Esophagus (tissue), 2 donors: ENCODE measurements at regions not wholly inside any gene's neighbourhood (a gene's known extent, or its start where the extent isn't known, plus 50 kb on each side); places are given as distances from the start of the nearest gene placed in this dataset.

Experiments
- H3K27ac ChIP-seq, 2 donors: one replicate each; pipeline ENCODE4 v1.5.1; 2013; ENCODE audit warnings: low read depth in 2 of 2, mild to moderate bottlenecking in 2 of 2, inconsistent platforms in 1 of 2, low read length in 1 of 2, moderate library complexity in 1 of 2
- H3K27me3 ChIP-seq, 2 donors: one replicate each; pipeline ENCODE4 v1.6.1; 2013; ENCODE audit warnings: low read length in 2 of 2, control low read depth in 1 of 2, mild to moderate bottlenecking in 1 of 2; ENCODE audit not compliant: insufficient read depth in 2 of 2, control insufficient read depth in 1 of 2
- H3K36me3 ChIP-seq, 2 donors: one replicate each; pipeline ENCODE4 v1.6.1; 2013; ENCODE audit warnings: low read length in 1 of 2; ENCODE audit not compliant: control insufficient read depth in 2 of 2, insufficient read depth in 2 of 2
- H3K4me1 ChIP-seq, 2 donors: one replicate each; pipeline ENCODE4 v1.6.1; 2013; ENCODE audit warnings: low read length in 1 of 2; ENCODE audit not compliant: control insufficient read depth in 2 of 2, insufficient read depth in 2 of 2
- H3K4me3 ChIP-seq, 2 donors: one replicate each; pipeline ENCODE4 v1.5.1; 2013; ENCODE audit warnings: low read length in 2 of 2, mild to moderate bottlenecking in 2 of 2, low read depth in 1 of 2, moderate library complexity in 1 of 2
- H3K9me3 ChIP-seq, 2 donors: one replicate each; pipeline ENCODE4 v1.6.1; 2013; ENCODE audit warnings: mild to moderate bottlenecking in 2 of 2, low read depth in 1 of 2, low read length in 1 of 2, moderate library complexity in 1 of 2; ENCODE audit not compliant: control insufficient read depth in 2 of 2, insufficient read depth in 1 of 2
- WGBS, 2 donors: extraction: QIAGEN DNeasy Blood & Tissue Kit; methylation state at CpG; one replicate each; pipeline ENCODE4 v1.1.7; 2013; 5-methylcytosine and 5-hydroxymethylcytosine counted together
- donor health status: healthy with polysubstance abuse.
- donor health status: Bipolar disorder and iron deficiency.

DNA sequence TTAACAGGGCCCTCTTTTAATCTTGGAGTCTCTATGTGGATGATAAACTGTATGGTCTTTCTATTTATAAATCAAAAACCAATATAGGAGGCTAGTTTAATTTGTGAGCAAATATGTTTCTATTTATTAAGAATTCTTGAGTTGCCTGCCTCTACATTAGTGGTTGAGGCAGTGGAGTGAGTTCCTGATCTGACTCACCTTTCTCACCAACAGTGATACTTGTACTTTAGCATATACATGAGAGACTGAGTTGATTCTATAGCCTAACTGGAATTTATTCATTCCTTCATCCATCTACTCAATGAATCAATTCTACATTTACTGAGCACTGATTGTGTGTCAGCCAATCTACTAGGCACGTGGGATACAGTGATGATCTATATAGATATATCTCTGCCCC lies 126.9 kb downstream of the TRMT11 start:
- WGBS, 2 donors, result 96 to 97% methylated on average over 1 of the region's 1 CpG

DNA sequence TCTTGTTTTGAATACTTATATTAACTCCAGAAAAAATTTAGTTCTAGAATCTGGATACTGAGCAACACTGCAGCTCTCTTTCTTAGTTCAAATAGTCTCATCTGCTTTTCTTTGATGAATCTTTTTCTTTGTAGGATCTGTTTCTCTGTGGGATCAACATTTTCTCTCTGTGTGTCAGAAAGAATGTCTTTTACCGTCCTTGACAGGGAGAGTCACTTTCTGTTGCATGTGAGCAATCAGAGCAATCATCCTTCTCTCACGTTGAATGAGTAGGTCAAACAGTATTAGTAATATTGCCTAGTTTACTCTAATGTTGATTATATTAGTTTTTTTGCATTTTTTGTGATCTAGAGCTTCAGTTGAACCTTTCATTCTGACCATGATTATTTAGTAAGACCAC lies 130.9 kb downstream of the TRMT11 start:
- no peaks in the 10 kb centered on the region for H3K27me3 ChIP-seq
- no peaks in the 10 kb centered on the region for H3K9me3 ChIP-seq
- H3K4me1 ChIP-seq, result no peaks in the 10 kb centered on the region
- no peak overlapping the region for H3K4me3 ChIP-seq
- 87 to 89% methylated on average over 2 of the region's 2 CpGs for WGBS, 2 donors
- no peak overlapping the region for H3K27ac ChIP-seq
- H3K36me3 ChIP-seq, result no peaks in the 10 kb centered on the region

More for the DNA sequence above, 126.9 kb downstream of the TRMT11 start:
- no peaks in the 10 kb centered on the region for H3K27me3 ChIP-seq
- no peak overlapping the region for H3K4me3 ChIP-seq
- no peaks in the 10 kb centered on the region for H3K9me3 ChIP-seq
- H3K36me3 ChIP-seq, result no peaks in the 10 kb centered on the region
- H3K4me1 ChIP-seq, result no peaks in the 10 kb centered on the region
- no peak overlapping the region for H3K27ac ChIP-seq

DNA sequence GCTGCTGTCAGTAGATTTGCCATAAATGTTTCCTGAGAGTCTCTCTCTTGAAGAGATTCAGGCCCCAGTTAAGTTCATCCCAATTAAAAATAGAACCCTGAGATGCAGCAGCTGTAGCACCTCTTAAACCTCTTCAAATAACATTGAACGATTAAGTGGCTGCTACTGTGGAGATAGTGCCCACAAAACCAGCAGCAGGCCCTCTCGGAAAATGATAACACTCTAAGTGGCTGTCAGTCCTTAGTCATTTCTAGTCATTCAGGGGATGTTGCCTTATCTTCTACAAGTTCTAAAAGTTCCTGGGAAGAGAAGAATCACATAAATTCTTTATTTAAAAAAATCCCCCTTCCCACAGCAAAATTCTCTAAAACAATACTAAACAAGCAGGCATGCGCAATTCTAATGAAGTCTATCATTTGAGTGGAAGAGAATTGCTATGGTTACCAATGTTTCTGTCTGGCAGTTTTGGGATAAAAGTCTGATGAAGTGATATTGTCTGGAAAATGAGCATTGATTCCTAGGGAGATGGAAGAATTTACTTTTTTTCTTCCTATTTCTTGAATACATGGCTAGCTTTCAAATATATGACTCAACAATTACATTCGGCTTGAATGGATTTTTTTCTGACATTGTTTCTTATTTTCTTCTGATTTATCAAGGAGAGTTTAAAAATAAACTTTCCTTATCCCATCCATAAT lies 131.9 kb downstream of the TRMT11 start:
- Histone ChIP-seq H3K9me3 (no peaks in the 10 kb centered on the region), H3K4me3 (no peak overlapping the region), H3K27ac (no peak overlapping the region), H3K4me1 (no peaks in the 10 kb centered on the region), H3K27me3 (no peaks in the 10 kb centered on the region), H3K36me3 (no peaks in the 10 kb centered on the region)
- WGBS, 2 donors, result 64 to 66% methylated on average over 4 of the region's 4 CpGs

DNA sequence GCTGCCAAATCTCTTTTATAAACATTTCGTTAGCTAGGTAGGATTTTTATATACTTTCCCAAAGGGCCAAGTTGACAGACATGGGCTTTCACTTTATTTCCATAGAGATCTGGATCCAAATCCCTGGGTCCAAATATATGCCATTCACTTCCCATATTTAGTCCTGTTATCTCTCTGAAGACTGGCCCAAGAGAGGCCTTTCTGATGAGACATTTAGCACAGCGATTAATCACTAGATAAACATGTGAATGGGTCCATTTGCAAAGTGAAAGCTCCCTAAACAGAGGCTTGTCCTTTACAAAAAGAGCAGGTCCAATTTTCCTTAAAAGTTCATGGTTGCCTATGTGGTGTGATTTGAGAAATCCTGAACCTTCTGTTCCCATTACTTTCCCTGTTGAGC lies 132.6 kb downstream of the TRMT11 start:
- Histone ChIP-seq H3K9me3 (no peaks in the 10 kb centered on the region), H3K27me3 (no peaks in the 10 kb centered on the region), H3K27ac (no peak overlapping the region), H3K4me3 (no peak overlapping the region), H3K4me1 (no peaks in the 10 kb centered on the region), H3K36me3 (no peaks in the 10 kb centered on the region)
- 68 to 75% methylated on average over 2 of the region's 2 CpGs for WGBS, 2 donors

DNA sequence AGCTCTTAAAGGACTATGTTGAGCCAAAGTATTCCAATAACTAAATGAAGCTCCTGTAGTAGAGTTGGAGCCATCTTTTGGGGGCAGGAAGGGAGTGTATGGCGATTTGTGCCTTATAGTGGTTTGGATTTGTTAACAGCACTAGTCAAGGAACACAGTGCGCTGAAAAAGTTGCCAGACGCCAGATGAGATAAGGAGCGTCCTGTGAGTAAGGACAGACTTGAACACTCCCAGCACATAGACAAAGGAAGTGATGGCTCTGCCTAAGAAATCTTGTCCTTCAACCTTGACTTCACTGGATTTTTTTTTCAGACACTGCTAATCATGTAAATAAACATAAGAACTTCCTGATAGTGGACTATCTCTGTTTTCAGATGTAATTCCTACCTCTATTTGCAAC lies 136.9 kb downstream of the TRMT11 start:
- no peak overlapping the region for H3K4me3 ChIP-seq
- H3K27ac ChIP-seq, result no peak overlapping the region
- H3K9me3 ChIP-seq, result no peaks in the 10 kb centered on the region
- no peaks in the 10 kb centered on the region for H3K27me3 ChIP-seq
- H3K36me3 ChIP-seq, result no peaks in the 10 kb centered on the region
- WGBS, 2 donors, result 79 to 83% methylated on average over 4 of the region's 4 CpGs
- H3K4me1 ChIP-seq, result no peaks in the 10 kb centered on the region

DNA sequence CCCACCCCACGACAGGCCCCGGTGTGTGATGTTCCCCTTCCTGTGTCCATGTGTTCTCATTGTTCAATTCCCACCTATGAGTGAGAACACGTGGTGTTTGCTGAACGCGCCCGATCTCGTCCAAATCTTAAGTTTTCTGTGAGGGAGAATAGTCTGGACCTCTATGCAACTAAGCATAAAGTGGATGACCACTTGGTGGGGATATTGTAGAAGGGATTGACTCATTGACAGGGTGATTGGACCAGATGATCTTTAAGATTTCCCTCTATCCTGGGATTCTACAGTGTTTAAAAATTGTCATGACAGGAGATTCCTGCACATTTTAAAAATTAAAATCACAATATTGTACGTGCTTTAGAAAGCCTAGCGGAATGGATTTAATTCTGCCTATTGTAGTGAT lies 141.3 kb downstream of the TRMT11 start:
- no peaks in the 10 kb centered on the region for H3K4me1 ChIP-seq
- no peaks in the 10 kb centered on the region for H3K27me3 ChIP-seq
- H3K27ac ChIP-seq, result no peak overlapping the region
- no peak overlapping the region for H3K4me3 ChIP-seq
- H3K9me3 ChIP-seq, result no peaks in the 10 kb centered on the region
- H3K36me3 ChIP-seq, result no peaks in the 10 kb centered on the region
- 88 to 90% methylated on average over 7 to 8 of the region's 9 CpGs for WGBS, 2 donors

DNA sequence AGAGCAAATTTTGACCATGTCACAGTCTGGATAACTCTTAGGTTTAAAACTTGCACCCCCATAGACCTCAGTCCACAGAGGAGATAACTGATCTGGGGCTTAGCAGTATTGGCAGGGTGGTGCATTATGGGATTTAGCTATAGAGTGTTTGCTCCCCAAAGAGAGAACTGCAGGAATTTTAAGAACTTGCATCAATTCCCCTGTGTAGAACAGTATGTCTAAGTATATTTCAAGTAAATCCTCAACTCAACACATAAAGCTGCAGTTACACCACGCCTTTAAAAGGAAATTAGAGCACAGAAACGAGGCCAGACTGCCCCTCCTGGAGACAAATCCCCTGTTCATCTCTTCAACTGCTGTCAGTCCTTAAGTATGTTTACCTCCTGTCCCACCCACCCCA lies 144.9 kb downstream of the TRMT11 start:
- Histone ChIP-seq H3K36me3 (no peaks in the 10 kb centered on the region), H3K4me1 (no peaks in the 10 kb centered on the region), H3K4me3 (no peak overlapping the region), H3K27ac (no peak overlapping the region), H3K27me3 (no peaks in the 10 kb centered on the region), H3K9me3 (no peaks in the 10 kb centered on the region)
- WGBS, 2 donors, result 71 to 75% methylated on average over 2 of the region's 2 CpGs

DNA sequence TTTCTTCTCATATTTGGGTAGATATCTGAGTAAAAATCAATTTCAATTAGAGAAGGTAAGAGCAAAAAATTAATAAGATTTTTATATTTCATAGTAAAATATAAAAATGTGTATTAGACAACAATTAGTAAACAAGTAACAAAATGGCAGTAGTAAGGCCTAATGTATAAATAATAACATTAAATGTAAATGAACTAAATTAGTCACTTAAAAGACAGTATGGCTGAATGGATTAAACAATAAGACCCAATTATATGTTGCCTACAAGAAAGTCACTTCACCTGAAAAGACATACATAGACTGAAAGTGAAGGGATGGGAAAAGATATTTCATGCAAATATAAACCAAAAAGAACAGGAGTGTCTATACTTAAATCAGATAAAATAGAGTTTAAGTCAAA lies 147.6 kb downstream of the TRMT11 start:
- H3K27me3 ChIP-seq, result no peaks in the 10 kb centered on the region
- no peak overlapping the region for H3K27ac ChIP-seq
- H3K9me3 ChIP-seq, result no peaks in the 10 kb centered on the region
- H3K4me3 ChIP-seq, result no peak overlapping the region
- H3K4me1 ChIP-seq, result no peaks in the 10 kb centered on the region
- no peaks in the 10 kb centered on the region for H3K36me3 ChIP-seq

DNA sequence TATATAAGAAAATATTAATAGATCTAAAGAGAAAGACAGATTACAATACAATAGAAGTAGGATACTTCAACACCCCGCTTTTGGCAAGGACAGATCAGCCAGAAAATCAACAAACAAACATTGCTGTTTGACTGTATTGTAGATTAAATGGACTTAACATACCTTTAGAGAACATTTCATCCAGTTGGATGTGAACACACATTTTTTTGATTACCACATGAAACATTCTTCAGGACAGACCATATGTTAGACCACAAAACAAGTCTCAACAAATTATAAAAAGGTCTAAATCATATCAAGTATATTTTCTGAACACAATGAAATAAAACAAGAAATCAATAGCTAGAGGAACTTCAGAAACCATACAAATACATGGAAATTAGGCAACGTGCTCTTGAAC lies 148.2 kb downstream of the TRMT11 start:
- Histone ChIP-seq H3K36me3 (no peaks in the 10 kb centered on the region), H3K27me3 (no peaks in the 10 kb centered on the region), H3K27ac (no peak overlapping the region), H3K9me3 (no peaks in the 10 kb centered on the region), H3K4me3 (no peak overlapping the region), H3K4me1 (no peaks in the 10 kb centered on the region)
- 88 to 97% methylated on average over 2 of the region's 2 CpGs for WGBS, 2 donors

DNA sequence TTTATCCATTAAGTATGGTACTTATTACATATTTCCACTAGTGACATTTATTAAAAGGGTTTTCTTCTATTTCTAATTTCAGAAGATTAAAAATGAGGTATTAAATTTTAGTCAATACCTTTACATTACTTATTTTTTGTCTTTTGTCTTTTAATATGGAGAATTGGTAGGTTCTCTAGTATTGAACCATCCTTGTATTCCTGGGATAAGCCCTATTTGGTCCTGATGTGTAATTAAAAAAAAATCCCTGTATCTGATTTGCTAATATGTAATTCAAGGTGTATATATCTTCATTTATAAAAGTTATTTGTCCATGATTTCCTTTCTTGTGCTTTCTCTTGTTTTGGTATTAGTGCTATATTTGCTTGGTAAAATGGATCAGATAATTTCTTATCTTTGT lies 153.7 kb downstream of the TRMT11 start:
- H3K27me3 ChIP-seq, result no peaks in the 10 kb centered on the region
- no peaks in the 10 kb centered on the region for H3K4me1 ChIP-seq
- H3K9me3 ChIP-seq, result no peaks in the 10 kb centered on the region
- no peaks in the 10 kb centered on the region for H3K36me3 ChIP-seq
- H3K4me3 ChIP-seq, result no peak overlapping the region
- no peak overlapping the region for H3K27ac ChIP-seq
